T-helper 1 cell treated with Interleukin-12 subunit alpha and Interleukin-12 subunit beta and Interleukin-4 antibody, amounts not matched to agents 30 μg/mL and 1 μg/mL, for 36 hours (primary cell): ENCODE measurements at regions not wholly inside any gene's neighbourhood (a gene's known extent, or its start where the extent isn't known, plus 50 kb on each side); places are given as distances from the start of the nearest gene placed in this dataset.
"Not testable (repeated sequence)": the region's sequence is repeated elsewhere in the genome, so short reads cannot be mapped to it uniquely, and the experiment has no call there.

Source experiments
- H3K27ac Mint-ChIP-seq: one replicate; pipeline ENCODE4 v1.8.0; 2021; ENCODE audit warnings: mild to moderate bottlenecking, mixed read lengths
- H3K27me3 Mint-ChIP-seq: one replicate; pipeline ENCODE4 v1.8.0; 2021; ENCODE audit warnings: low read depth, mixed read lengths
- H3K36me3 Mint-ChIP-seq: one replicate; pipeline ENCODE4 v1.8.0; 2021; ENCODE audit warnings: low read depth, mixed read lengths
- H3K4me1 Mint-ChIP-seq: one replicate; pipeline ENCODE4 v1.8.0; 2021; ENCODE audit warnings: low read depth, mixed read lengths
- H3K4me3 Mint-ChIP-seq: one replicate; pipeline ENCODE4 v1.8.0; 2021; ENCODE audit warnings: mild to moderate bottlenecking, moderate library complexity, mixed read lengths
- H3K9me3 Mint-ChIP-seq: one replicate; pipeline ENCODE4 v1.8.0; 2021; ENCODE audit warnings: mixed read lengths

DNA sequence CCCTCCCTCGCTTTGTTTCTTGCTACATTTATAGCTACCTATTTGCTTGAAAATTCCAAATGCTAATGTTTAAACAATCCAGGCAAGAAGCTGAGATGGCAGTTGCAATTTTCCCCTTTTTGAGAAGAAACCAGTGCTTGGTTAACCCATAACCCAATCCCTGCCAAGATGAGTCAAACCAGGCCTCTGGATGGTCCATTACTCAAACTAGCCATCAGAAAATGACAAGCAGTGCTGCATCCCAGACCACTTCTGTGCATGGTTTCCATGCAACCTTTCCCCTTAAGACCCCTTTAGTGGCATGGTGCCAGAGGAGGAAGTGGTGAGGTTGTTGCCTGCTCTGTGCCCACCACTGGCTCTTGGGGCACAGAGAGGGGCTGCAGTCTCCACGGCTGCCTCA, 131.2 kb upstream of the RMP24 start:
- Mint-ChIP-seq H3K27ac (no peak overlapping the region), H3K27me3 (peaks cover 6% of the 10 kb centered on the region), H3K9me3 (no peaks in the 10 kb centered on the region), H3K4me3 (no peak overlapping the region), H3K36me3 (no peaks in the 10 kb centered on the region), H3K4me1 (no peaks in the 10 kb centered on the region)

- Mint-ChIP-seq H3K4me1 (no peaks in the 10 kb centered on the region), H3K9me3 (no peaks in the 10 kb centered on the region), H3K36me3 (no peaks in the 10 kb centered on the region), H3K27ac (no peak overlapping the region), H3K27me3 (peaks cover 6% of the 10 kb centered on the region), H3K4me3 (no peak overlapping the region)
Measured at GRCh38 chr18:35842536-35842935, 129.9 kb upstream of the RMP24 start.

GRCh38 chr18:35848321-35848720, 124.2 kb upstream of the RMP24 start:
- not testable (repeated sequence) for H3K27ac Mint-ChIP-seq, H3K4me1 Mint-ChIP-seq, H3K9me3 Mint-ChIP-seq, H3K27me3 Mint-ChIP-seq, H3K36me3 Mint-ChIP-seq, H3K4me3 Mint-ChIP-seq

DNA sequence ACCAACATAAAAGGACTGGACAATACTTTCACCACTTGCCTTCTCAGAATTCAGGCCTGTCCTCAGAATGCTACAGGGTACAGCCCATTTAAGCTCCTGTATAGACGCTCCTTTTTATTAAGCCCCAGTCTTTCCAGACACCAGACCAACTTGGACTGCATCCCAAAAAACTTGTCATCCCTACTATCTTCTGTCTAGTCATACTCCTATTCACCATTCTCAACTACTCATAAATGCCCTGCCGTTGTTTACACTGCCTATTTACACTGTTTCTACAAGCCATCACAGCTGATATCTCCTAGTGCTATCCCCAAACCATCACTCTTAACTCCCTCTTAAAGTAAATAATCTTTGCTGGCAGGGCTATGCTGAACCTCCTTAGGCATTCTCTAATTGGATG, 123.2 kb upstream of the RMP24 start:
- H3K36me3 Mint-ChIP-seq, H3K27ac Mint-ChIP-seq, H3K9me3 Mint-ChIP-seq, H3K4me1 Mint-ChIP-seq, H3K27me3 Mint-ChIP-seq, H3K4me3 Mint-ChIP-seq: not testable (repeated sequence)

GRCh38 chr18:35851286-35851970, 121.1 kb upstream of the RMP24 start:
- no peaks in the 10 kb centered on the region for H3K27me3 Mint-ChIP-seq
- no peak overlapping the region for H3K27ac Mint-ChIP-seq
- H3K4me3 Mint-ChIP-seq = no peak overlapping the region
- H3K4me1 Mint-ChIP-seq = no peaks in the 10 kb centered on the region
- no peaks in the 10 kb centered on the region for H3K36me3 Mint-ChIP-seq
- no peaks in the 10 kb centered on the region for H3K9me3 Mint-ChIP-seq

DNA sequence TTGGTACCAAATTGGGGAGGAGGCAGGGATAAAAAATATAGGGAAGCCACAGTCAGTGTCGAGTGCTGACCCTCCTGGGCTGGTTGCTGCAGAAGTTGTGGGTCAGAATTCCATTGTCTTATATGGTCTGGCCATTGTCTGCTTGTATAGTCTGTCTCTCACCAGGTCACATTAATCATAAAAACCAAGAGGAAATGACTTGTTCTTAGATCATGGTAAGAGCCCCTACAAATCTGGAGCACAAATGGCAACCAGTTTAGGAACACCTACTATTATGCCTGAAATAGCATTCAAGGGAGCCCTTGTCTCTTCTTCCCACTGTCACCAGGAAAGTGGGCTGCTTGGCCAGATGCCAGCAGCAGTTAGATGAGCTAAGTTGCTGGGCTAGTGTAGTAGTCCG, 119.7 kb upstream of the RMP24 start:
- Mint-ChIP-seq H3K4me1 (no peaks in the 10 kb centered on the region), H3K36me3 (no peaks in the 10 kb centered on the region), H3K4me3 (no peak overlapping the region), H3K27me3 (no peaks in the 10 kb centered on the region), H3K9me3 (no peaks in the 10 kb centered on the region), H3K27ac (no peak overlapping the region)

DNA sequence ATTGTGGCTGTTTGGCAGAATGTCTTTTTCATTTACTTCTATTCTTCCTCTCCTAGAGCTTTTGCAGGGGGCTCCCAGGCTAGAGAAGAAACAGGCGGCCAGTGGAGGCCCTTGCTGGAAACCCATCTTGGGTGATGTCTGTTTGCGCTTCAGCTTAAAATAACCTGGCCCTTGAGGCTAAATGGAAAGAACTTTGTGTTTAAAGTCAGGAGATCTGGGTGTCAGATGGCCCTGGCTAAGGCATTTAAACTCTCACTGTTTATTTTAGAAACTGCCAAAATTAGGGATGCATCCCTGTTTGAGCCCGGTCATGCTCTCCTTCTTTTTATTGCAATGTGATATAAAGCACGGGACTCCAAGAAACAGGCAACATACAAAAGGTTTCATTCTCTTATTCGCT, 118.4 kb upstream of the RMP24 start:
- no peaks in the 10 kb centered on the region for H3K27me3 Mint-ChIP-seq
- H3K9me3 Mint-ChIP-seq = no peaks in the 10 kb centered on the region
- no peaks in the 10 kb centered on the region for H3K4me1 Mint-ChIP-seq
- no peaks in the 10 kb centered on the region for H3K36me3 Mint-ChIP-seq
- no peak overlapping the region for H3K4me3 Mint-ChIP-seq
- no peak overlapping the region for H3K27ac Mint-ChIP-seq

- no peaks in the 10 kb centered on the region for H3K9me3 Mint-ChIP-seq
- no peaks in the 10 kb centered on the region for H3K27me3 Mint-ChIP-seq
- H3K4me1 Mint-ChIP-seq = no peaks in the 10 kb centered on the region
- H3K27ac Mint-ChIP-seq = no peak overlapping the region
- H3K36me3 Mint-ChIP-seq = no peaks in the 10 kb centered on the region
- H3K4me3 Mint-ChIP-seq = no peak overlapping the region
Measured at GRCh38 chr18:35856178-35856577, 116.3 kb upstream of the RMP24 start.

DNA sequence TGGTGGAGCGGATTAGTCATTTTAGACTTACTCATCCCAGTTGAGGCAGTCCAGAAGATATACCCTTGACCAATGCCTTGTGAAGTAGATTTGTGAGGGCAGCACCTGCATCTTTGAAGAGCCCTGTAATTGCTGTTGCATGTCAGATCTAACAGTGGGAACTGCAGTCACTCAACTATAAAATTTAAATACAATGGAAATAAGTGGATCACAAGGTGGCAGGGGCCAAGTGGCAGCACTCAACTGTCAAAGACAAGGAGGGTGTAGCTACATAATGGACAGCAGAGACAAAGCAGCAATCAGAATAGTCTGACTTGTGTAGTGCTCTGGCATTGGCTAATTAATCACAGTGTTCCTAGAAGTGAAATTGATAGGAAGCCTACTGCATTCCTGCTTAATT, 115.8 kb upstream of the RMP24 start:
- not testable (repeated sequence) for H3K27ac Mint-ChIP-seq, H3K4me1 Mint-ChIP-seq, H3K36me3 Mint-ChIP-seq, H3K9me3 Mint-ChIP-seq, H3K27me3 Mint-ChIP-seq, H3K4me3 Mint-ChIP-seq

GRCh38 chr18:35857581-35857980, 114.9 kb upstream of the RMP24 start:
- not testable (repeated sequence) for H3K36me3 Mint-ChIP-seq, H3K9me3 Mint-ChIP-seq, H3K27ac Mint-ChIP-seq, H3K27me3 Mint-ChIP-seq, H3K4me3 Mint-ChIP-seq, H3K4me1 Mint-ChIP-seq

DNA sequence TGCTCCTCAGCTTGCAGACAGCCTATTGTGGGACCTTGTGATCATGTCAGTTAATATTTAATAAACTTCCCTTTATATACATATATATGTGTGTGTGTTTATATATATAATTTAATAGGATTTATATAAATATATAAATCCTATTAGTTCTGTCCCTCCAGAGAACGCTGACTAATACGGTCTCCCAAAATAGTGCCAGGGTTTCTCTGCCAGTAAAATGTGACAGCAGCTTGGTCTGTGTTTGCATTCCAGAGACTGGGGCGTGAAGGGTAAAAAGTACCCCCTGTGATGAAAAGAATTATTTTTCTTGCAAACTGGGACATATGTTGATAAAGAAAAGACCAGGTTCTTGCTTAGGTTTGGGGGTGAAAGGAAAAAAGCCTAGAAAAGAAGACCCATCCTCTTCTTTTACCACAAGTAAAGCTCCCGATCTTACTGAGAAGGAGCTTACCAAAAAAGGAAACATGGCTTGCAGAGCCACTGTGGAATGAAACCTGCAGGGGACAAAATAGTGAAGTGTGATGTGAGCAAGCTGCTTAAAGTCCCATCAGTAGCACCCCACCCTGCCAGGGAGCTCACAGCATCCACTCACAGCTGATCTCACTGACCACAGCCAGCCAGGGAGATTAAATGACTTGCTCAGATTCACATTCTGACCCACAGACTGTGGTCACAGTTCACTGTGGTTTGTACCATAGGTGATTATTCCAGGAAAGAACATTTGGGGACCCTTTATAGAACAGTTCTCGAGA, 110.9 kb upstream of the RMP24 start:
- H3K4me3 Mint-ChIP-seq = no peak overlapping the region
- no peaks in the 10 kb centered on the region for H3K9me3 Mint-ChIP-seq
- H3K4me1 Mint-ChIP-seq = peaks cover 4% of the 10 kb centered on the region
- H3K27me3 Mint-ChIP-seq = no peaks in the 10 kb centered on the region
- peak overlapping the region; percentile 2 for H3K27ac Mint-ChIP-seq
- H3K36me3 Mint-ChIP-seq = no peaks in the 10 kb centered on the region

DNA sequence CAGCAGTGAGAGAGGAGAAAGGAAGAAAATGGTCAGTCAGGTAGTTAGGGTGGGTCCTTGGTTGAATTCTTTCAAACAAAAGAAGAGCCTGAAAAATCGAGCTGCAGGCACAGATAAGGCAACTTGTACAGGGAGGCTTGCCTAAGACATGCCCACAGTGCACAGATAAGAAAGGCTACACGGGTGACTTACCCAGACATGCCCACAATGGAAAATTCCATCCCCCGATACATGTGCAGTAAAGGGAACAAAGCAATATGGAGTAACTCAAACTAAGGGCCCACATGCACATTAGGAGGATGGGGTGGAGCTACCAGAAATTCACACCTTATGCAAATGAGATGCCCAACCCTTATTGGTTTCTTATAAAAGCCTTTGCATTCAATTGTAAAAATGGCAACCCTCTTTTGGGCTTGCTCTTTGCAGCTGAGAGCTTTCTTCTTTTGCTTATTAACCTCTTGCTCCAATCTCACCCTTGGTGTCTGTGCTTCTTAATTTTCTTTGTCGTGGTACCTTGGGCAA, 110.3 kb upstream of the RMP24 start:
- Mint-ChIP-seq H3K4me1 (peaks cover 4% of the 10 kb centered on the region), H3K27me3 (no peaks in the 10 kb centered on the region), H3K4me3 (no peak overlapping the region), H3K36me3 (no peaks in the 10 kb centered on the region), H3K27ac (no peak overlapping the region), H3K9me3 (no peaks in the 10 kb centered on the region)

- no peak overlapping the region for H3K27ac Mint-ChIP-seq
- H3K9me3 Mint-ChIP-seq = no peaks in the 10 kb centered on the region
- H3K27me3 Mint-ChIP-seq = no peaks in the 10 kb centered on the region
- H3K36me3 Mint-ChIP-seq = no peaks in the 10 kb centered on the region
- no peak overlapping the region for H3K4me3 Mint-ChIP-seq
- peaks cover 4% of the 10 kb centered on the region for H3K4me1 Mint-ChIP-seq
Measured at GRCh38 chr18:35864916-35865315, 107.6 kb upstream of the RMP24 start.

DNA sequence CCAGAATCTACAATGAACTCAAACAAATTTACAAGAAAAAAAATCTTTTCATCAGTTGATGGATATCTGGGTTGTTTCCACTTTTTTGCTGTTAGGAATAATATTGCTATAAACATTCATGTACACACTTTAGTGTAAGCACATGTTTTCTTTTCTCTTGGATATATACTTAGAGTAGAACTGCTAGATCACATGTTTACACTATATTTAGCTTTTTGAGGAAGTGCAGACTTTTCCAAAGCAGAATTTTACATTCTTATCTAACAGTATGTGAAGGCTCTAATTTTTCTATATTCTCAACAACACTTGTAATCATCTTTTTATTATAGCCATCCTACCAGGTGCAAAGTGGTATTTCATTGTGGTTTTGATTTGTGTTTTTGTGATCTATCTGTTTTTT, 103.6 kb upstream of the RMP24 start:
- Mint-ChIP-seq H3K9me3 (no peaks in the 10 kb centered on the region), H3K4me3 (no peak overlapping the region), H3K27me3 (no peaks in the 10 kb centered on the region), H3K27ac (no peak overlapping the region), H3K4me1 (no peaks in the 10 kb centered on the region), H3K36me3 (no peaks in the 10 kb centered on the region)

DNA sequence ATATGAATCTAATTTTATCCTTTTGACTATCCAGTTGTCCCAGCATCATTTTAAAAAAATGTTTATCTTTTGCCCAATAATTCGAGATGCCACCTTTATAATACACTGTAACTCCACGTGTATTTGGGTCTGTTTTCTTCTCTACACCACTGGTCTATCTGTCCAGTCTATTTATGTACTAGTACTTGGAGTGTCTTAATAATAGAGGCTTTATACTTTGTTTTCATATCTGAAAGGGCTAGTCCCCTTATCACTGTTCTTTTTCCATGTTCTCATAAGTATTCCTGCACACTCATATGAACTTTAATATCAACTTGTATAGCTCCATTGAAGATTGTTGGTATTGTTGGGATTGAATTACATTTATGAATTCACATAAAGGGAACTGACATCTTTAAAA, 101.1 kb upstream of the RMP24 start:
- Mint-ChIP-seq H3K27ac (no peak overlapping the region), H3K4me3 (no peak overlapping the region), H3K9me3 (no peaks in the 10 kb centered on the region), H3K27me3 (no peaks in the 10 kb centered on the region), H3K36me3 (no peaks in the 10 kb centered on the region), H3K4me1 (no peaks in the 10 kb centered on the region)
